ENCODE measurements at regions not wholly inside any gene's neighbourhood (a gene's known extent, or its start where the extent isn't known, plus 50 kb on each side); places are given as distances from the start of the nearest gene placed in this dataset.

GRCh38 chr10:44581996-44582395 is 197.1 kb upstream of the CXCL12 start:
- TF ChIP-seq CTCF (IDR thresholded peaks at IDR 0.05) (no peak), POLR2AphosphoS5 (IDR thresholded peaks at IDR 0.05) (no peak)
